Ureter (tissue), 1 donor: ENCODE measurements at regions not wholly inside any gene's neighbourhood (a gene's known extent, or its start where the extent isn't known, plus 50 kb on each side); places are given as distances from the start of the nearest gene placed in this dataset.

ENCODE experiments used
- DNase-seq: peaks from one replicate; pipeline ENCODE4 v3.0.0-alpha.2; 2020; ENCODE audit warnings: low spot score
- donor health status: DM: yes; HTN: yes; CAD: no.

DNA sequence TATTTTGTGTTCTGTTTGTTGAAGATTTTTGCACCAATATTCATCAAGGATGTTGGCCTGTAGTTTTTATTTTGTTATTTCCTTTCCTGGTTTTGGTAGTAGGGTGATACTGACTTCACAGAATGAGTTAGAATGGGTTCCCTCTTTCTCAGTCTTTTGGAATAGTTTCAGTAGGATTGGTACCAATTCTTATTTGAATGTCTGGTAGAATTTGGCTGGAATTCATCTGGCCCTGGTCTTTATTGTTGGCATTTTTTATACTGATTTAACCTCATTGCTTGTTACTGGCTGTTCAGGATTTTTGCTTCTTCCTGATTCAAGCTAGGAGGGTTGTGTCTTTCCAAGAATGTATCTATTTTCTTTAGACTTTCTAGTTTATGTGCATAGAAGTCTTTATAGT lies 263.7 kb downstream of the SOX11 start:
- DNase-seq = no peak

DNA sequence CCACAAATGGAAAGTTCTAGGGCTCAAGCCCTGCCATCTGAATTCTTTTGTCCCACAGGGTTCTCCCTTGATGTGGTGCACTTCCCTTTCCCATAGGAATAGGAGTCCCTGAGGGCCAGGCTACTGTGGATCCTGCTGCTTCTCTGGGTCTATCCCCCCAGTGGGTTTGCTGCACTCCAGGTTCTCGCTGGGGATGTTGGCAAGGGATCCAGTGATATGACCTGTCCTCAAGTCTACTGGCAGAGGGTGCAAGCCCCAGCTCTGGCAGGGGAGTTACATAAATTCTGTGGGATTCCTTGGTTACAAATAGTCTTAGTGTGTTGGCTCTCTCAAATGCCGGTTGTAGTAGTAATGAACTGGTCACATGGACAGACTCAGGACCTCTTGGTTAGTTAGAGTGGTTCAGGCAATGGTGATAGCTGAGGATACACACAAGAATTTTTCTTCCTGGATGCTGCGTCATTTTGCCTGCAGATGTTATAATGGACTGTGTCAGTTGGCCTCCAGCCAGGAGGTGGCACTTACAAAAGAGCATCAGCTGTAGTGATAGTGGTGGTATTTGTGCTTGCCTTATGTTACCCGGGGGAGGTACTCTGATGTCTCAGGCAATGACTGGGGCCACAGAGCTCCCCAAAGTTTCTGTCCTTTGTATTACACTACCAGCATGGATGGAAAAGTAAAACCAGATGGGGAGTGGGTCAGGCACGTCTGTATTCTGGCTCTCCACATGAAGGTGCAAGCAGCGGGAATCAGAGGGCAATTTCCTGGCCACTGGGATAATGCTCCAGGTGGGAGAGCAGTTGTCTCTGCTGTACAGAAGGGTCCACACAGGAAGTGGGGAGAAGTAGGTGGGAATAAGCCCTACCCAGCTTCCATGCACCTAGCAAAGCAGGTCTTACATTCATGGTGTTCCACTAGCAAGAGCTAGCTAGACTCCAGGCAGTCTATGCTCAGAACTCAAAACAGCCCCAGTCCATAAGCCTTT lies 267.9 kb downstream of the SOX11 start:
- peak; percentile 12 for DNase-seq

GRCh38 chr2:5967506-5967905 lies 275.3 kb downstream of the SOX11 start:
- DNase-seq = peak; percentile 20

DNA sequence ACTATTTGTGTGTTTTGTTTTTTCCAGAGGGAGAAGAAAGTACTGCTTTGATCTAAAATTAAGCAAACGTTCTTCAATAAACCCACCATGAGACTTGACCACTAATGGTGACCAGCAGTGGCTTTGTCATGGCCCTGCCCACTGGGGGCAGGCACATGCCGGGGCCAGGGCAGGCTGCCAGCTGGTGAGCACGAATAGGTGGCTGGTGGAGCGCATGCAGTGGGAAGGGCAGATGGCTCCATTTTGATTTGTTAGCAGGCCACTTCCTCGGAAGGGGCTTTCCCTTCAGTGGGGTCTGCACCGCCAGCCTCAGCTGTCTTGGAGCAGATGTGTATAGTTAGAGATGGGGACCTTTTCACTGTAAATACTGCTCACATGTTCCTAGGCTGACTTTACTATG lies 277.1 kb downstream of the SOX11 start:
- DNase-seq = no peak

- no peak for DNase-seq
These were observed 278.2 kb downstream of the SOX11 start for GRCh38 chr2:5970347-5970746.

DNA sequence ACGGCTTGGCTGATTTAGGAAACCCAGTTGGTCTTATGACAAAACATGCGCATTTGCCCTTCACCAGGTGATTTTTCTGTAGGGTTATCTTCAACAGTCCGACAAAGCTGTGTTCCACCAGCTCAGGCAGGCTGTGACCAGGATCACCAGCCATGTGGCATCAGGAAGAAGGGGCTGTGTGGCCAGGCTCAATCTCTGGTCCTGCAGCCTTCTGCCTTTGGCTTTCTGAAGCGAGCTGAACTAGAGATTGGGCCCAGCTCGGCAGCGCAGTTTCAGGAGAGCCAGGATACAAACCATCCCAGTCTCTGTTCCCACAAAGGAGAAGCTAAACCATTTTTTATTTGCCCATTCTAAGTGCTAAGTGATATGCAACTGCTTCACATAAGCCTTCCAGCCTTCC lies 282.3 kb downstream of the SOX11 start:
- no peak for DNase-seq

DNA sequence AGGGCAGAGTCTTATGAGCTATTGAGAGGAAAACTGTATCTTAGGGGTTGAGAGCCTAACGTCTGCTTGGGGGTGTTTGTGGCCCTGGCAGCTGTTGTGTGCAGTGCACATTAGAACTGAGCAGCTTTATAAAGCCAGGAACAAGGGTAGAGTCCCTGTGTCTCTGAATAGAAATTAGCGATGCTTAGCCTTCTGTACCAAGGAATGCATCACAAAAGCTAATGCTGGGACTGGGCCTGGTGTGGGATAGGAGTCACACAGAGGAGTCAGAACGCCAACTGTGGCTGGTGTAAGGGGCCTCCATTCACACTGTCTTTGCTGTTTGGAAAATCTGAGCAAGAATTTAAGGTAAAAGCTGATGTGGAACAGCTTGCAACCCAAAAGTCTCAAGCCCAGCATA lies 283.2 kb downstream of the SOX11 start:
- DNase-seq = no peak

GRCh38 chr2:5976531-5977065 lies 284.4 kb downstream of the SOX11 start:
- no peak for DNase-seq

DNA sequence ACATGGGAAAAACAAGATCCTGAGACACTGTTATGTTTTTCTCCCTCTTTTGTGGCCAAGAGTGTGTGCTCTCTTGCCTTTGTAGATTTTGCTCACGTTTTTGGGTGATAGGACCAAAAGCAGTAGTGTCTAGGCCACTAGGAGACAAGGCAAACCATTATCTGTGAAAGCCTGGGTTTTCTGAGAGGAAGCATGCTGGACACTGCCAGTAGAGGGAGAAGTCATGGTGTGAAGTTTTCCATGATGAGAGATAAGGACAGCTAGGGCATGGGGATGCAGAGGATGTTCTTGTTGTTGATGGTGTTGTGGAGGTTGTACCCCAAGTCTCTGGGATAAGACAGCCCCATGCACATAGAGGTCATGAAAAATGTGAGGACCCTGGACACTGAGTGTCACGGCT lies 285.3 kb downstream of the SOX11 start:
- no peak for DNase-seq

DNA sequence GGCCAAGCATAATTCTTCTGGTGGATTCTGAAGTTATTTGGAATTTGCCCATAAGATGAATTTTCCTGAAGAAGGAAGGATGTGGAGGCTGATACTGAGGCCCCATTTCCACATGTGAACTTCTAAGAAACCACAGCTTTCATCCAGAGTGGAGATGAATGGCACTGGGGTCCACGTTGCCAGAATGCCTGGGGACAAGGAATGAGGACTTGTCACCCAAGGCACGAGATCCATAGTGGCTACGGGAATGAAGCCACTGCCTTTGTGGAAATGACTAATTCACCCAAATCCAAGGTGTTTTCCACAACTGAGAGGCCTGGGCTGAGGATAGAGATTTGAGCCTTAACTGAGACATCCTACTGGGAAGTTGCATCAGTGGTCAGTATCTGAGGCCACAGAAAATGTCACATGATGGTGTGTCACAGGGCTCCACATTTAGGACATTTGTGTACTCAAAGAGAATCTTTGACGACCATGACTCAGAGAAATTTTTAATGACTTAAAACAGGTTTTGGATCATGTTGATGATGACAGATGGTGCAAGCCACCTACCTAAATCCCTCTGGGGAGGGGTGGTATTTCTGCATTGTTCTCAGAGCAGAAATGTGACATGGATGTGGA lies 286.1 kb downstream of the SOX11 start:
- no peak for DNase-seq

DNA sequence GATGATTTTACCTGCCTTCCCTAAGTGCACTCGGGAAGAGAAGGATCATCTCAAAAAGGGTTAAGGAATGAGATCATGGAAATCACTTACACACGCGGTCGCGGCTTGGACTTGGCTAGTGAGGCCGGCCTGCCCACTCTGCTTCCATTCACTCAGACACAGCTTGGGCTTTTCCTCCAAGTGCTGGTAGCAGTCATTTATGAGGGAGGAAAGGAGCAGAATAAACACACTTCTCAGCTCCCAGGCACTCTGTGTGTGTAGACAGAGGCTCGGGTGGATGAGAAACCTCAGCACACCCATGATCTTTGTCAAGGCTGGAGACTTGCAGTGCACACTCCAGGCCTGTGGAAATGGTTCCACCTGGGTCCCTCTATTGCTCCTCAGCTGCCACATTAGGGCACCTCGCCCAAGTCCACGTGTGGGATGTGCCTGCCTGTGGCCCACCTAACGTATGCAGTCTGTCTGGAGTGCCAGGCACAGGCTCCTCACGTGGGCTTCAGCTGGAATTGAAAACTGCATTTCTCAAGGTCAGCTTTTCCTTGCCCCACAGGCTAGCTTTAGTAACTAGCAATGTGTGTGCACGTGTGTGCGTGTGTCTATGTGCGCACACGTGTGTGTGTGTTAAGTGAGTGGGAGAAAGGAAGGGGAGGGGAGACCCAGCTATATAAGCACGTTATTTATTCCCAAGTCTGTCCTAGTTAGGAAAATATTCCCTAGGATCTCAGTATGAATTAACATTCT lies 288.4 kb downstream of the SOX11 start:
- no peak for DNase-seq

DNA sequence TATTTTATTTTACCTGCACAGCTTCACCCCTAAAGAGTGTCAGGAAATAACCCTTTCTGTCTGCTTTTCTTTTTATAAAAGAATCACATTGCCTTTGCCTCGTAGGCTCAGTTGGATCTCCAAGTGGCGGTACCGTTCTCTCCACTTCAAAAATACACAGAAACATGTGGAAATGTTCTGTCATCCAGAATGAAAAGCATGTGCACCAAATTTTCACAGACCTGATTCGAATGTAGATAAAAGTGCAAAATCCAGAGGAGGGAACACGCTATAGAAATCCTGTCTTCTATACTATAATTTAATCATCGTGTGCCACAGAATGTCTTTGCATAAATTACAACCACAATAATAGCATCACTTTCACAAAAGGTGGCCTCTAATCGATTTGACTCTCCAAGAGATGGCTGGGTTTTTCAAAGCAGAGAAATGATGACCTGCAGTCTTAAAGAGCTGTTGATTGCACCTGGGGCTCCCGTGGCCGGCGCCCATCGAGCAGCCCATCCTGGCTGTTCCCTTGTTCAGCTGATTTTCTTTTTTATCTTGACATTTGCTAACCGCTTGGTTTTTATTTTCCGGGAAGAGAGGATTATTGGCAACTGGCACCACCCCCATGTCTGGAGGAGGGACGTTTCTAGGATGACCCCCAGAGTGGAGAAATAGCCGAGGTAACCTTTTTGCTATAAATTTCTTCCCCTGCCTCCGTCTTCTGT lies 290.2 kb downstream of the SOX11 start:
- no peak for DNase-seq

DNA sequence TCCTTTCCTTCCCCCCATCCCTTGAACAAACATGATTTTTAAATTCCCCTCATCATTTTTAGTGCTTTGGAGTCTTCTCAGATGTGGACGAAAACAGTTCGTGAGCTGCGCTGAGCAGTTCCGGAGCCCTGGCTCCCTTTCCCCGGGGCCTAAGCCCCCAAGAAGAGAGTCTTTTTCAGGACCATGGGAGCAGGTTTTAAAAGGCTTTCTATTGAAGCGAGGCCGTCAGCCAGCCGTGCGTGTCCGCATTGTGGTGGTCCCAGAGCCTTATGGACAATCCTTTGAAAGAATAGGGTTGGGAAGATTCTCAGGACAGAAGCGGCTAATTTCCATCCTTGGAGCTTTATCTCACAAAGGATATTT lies 290.7 kb downstream of the SOX11 start:
- DNase-seq = no peak

DNA sequence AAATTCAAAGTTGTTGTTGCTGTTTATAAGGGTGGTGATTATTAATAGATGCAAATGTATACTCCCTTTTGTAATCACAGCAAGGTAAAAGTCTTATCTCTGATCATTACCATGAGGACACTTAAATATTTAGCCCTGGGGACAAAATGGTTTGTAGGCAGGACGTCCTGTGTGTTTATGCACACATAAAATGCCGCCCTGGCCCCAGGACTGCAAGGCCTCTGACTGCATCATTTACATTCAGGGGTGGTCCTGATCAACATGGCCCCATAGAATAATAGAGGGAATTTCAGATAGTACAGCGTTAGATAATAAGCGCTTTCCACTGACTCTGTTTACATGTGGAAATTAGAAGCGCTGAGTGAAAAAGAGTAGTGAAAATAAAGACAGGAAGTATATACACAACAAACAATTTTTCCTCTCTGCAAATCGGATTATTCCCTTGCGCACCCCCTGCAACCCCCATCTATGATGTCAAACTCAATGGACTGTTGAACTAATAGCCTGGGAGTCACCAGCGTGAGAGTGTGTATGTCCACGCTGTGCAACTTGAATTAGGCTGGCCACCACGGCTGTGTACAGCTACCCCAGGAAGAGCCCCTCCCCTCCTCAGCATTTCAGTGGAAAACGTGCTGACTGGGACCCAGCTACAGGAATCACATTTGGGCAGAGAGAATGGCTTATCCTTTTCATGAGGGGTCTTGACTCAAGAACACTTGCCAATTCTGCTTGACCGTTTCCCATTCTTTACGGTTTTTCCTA lies 291.5 kb downstream of the SOX11 start:
- no peak for DNase-seq

DNA sequence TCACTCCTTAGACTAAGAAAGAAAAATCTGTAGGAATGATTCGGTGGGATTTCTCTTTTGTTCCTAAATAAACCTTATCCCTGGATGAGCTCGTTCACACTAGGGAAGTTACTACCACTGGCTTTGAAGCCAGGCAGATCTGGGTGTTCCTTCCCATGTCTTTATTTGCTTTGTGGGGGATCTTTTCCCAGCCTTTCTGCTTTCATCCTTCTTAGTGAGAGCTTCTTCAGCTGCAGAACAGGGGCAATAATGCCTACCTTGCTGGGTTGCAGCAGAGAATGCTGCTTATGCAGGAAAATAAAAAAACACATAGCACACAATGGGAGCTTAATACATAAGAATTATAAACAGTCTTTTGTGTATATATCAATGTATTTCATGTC lies 292.1 kb downstream of the SOX11 start:
- DNase-seq = no peak

- no peak for DNase-seq
These were observed 292.8 kb downstream of the SOX11 start for GRCh38 chr2:5984946-5985345.

DNA sequence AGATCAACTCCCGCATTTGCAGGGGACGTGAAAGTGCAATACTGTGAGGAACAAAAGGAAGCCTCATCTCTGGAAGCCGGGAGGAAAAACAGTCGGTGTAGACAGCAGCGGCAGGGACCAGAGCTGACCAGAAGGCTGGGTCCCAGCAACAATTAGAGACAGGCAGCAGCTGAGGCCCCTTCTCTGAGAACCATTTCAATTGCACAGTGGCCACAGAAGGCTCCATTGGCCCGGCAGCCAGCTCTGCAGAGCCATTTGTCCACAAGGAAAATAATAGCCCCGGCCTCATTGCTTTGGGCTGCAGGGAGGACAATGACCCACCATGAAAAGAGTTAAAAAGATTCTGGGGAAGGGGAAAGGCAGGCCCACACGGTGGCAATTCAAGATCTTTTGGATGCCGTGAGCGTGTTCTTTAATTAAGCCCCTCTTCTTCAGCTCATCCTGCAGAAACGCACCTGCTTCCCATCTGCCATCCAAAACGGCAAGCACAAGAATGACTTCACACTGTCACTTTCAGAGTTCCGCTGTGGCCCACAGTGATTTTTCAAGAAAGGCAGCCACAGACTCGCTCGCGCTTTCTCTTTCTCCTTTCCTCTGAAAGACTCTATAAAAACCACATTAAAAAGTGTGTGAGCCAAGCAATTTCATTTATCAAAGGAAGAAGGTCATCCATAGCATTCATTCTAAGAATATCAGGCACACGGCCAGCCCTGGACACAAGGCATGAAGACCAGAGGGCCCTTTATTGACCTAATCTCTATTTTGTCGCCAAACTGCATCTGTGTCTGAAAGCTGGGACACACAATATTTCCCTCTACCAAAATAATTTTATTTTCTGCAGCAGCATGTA lies 293.6 kb downstream of the SOX11 start:
- DNase-seq = no peak

DNA sequence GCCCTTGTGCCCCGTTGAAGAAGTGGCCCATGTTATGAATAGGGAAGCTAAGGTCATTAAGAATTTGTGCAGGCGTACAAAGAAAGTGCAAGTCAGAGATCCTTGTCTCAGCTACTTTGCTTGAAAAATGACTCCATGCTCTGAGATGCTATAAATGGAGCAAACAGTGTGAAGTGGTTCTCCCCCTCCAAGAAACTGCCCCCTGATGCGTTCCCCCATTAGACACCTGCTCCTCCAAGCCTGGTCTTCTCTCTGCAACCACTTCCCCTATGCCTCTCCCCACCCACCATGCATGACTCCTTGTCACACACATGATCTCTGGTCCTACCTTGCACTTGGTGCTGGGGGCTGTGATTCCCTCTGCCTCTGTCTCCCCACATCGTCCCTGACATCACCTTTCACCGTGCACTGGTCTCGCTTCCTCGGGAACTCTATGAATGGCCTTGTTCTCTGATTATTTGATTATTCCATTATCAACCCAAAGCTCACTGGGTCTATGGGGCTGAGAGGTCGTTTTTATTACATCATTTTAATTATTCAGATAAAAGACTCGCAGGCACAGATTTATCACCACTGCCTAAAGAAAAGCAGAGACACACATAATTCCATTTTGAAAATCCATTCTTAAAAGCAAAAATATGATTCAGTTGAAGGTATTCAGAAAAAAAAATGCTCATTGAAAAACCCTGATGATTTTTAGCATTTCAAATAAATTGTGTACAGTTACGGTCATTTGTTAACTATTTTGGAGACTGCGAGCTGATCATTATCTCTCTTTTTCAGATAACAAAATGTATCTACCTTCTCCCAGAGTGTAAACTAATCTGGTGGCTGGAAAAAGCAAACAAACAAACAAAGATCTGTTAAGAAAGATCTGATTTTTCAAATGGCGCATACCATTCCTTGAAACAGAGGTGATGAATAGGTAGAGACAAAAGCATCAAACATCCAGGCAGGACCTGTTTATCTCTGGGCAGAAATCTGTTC lies 294.9 kb downstream of the SOX11 start:
- DNase-seq = no peak

DNA sequence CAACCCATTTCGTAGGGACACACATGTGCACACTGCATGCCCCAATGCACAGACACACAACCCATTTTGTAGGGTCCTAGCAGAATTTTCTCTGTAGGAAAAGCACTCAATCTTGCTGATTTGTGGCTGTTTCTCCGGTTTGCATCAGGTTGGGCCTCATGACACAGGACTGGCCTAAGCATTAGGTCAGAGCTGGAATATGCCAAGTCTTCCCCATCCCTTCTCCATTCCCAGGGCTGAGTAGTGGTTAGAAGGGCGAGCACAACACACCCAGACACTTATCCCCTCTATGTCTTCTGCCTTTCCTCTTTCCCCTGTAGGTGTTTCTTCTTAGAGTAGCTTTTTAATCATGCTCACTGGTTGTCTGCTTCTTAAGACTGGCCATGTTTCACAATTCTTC lies 295.9 kb downstream of the SOX11 start:
- DNase-seq = no peak
